GM12891 (cell line): ENCODE measurements at regions not wholly inside any gene's neighbourhood (a gene's known extent, or its start where the extent isn't known, plus 50 kb on each side); places are given as distances from the start of the nearest gene placed in this dataset.

ENCODE experiments used
- PAX5 ChIP-seq: IDR thresholded peaks from 2 replicates; pipeline ENCODE4 v1.6.1; 2011; ENCODE audit warnings: low read length, moderate library complexity, mild to moderate bottlenecking; ENCODE audit not compliant: insufficient read depth, severe bottlenecking
- POLR2A ChIP-seq: IDR thresholded peaks from 2 replicates; pipeline ENCODE4 v1.6.1; 2011; ENCODE audit warnings: low read depth, low read length, control low read depth
- POLR2AphosphoS5 ChIP-seq: IDR thresholded peaks from 2 replicates; pipeline ENCODE4 v1.6.1; 2011; ENCODE audit warnings: low read depth, low read length, control low read depth
- SPI1 ChIP-seq: IDR thresholded peaks from 2 replicates; pipeline ENCODE4 v1.6.1; 2011; ENCODE audit warnings: low read depth, low read length, control low read depth
- TAF1 ChIP-seq: IDR thresholded peaks from 2 replicates; pipeline ENCODE4 v1.6.1; 2011; ENCODE audit warnings: low read depth, low read length, control low read depth

DNA sequence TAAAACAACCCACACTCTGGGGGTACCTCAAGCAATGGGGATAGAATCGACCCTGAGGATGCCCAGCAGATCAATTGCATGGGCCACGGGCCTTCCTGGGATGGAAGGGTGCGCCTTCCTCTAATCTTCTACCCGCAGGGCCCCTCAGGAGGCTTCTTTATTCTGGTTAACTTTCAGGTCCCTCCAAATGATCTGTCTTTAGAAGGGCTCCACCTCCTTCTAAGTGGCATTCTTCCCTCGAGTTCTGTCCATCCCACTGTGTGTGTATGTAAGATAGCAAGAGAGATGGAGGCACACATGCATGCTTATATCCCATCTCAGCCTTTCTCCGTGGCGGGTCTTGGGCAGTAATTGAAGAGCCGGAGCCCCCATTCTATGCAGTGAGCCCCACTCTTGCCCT is 125.7 kb downstream of the MRM1 start:
- no peak for TF ChIP-seq TAF1
- TF ChIP-seq POLR2A, result no peak
- TF ChIP-seq POLR2AphosphoS5, result no peak
- no peak for TF ChIP-seq SPI1
- TF ChIP-seq PAX5, result no peak
